SK-N-SH treated with all-trans-retinoic acid at 6 μM for 48 hours (cell line): ENCODE measurements at regions not wholly inside any gene's neighbourhood (a gene's known extent, or its start where the extent isn't known, plus 50 kb on each side); places are given as distances from the start of the nearest gene placed in this dataset.
"Not testable (repeated sequence)": the region's sequence is repeated elsewhere in the genome, so short reads cannot be mapped to it uniquely, and the experiment has no call there.

Experiments used
- BACH2 ChIP-seq: fragments of 250-450 bp; sonication (Bioruptor Pico); IDR thresholded peaks from 2 replicates; pipeline ENCODE4 v1.9.0; 2021; ENCODE audit warnings: mild to moderate bottlenecking, borderline replicate concordance
- ESRRG ChIP-seq: fragments of 250-450 bp; sonication (Bioruptor Pico); IDR thresholded peaks from 2 replicates; pipeline ENCODE4 v1.6.1; 2021; ENCODE audit warnings: mild to moderate bottlenecking
- GLIS3 ChIP-seq: fragments of 250-450 bp; sonication (Bioruptor Pico); IDR thresholded peaks from 2 replicates; pipeline ENCODE4 v1.5.0; 2020; ENCODE audit warnings: mild to moderate bottlenecking, moderate library complexity
- ISL1 ChIP-seq: fragments of 250-450 bp; sonication (Bioruptor Pico); IDR thresholded peaks from 2 replicates; pipeline ENCODE4 v2.1.2; 2022; ENCODE audit warnings: mild to moderate bottlenecking, moderate library complexity
- RARB ChIP-seq: fragments of 250-450 bp; sonication (Bioruptor Pico); IDR thresholded peaks from 2 replicates; pipeline ENCODE4 v1.8.0; 2021; ENCODE audit warnings: mild to moderate bottlenecking, moderate library complexity
- TCF4 ChIP-seq: fragments of 250-450 bp; sonication (Bioruptor Pico); IDR thresholded peaks from 2 replicates; pipeline ENCODE4 v1.8.0; 2021; ENCODE audit warnings: mild to moderate bottlenecking, moderate library complexity, borderline replicate concordance
- ZFP3 ChIP-seq: fragments of 250-450 bp; sonication (Bioruptor Pico); IDR thresholded peaks from 2 replicates; pipeline ENCODE4 v1.5.0; 2020; ENCODE audit warnings: mild to moderate bottlenecking, moderate library complexity
- ZNF70 ChIP-seq: fragments of 450-650 bp; formaldehyde crosslinking; IDR thresholded peaks from 2 replicates; pipeline ENCODE4 v1.5.0; 2020; ENCODE audit warnings: mild to moderate bottlenecking, moderate library complexity
- TF ChIP-seq, protein P1 (sequence below): fragments of 250-450 bp; sonication (Bioruptor Pico); IDR thresholded peaks from 2 replicates; pipeline ENCODE4 v1.8.0; 2020; ENCODE audit warnings: mild to moderate bottlenecking, moderate library complexity, borderline replicate concordance
- TF ChIP-seq, protein P2 (sequence below): fragments of 250-450 bp; sonication (Bioruptor Pico); IDR thresholded peaks from 2 replicates; pipeline ENCODE4 v1.5.1; 2020; ENCODE audit warnings: low read depth, mild to moderate bottlenecking, moderate library complexity
- TF ChIP-seq, protein P3 (sequence below): fragments of 250-450 bp; sonication (Bioruptor Pico); IDR thresholded peaks from 2 replicates; pipeline ENCODE4 v1.8.0; 2021; ENCODE audit warnings: low read depth, mild to moderate bottlenecking, moderate library complexity, borderline replicate concordance
- TF ChIP-seq, protein P4 (sequence below): fragments of 250-450 bp; sonication (Bioruptor Pico); IDR thresholded peaks from 2 replicates; pipeline ENCODE4 v1.5.0; 2020; ENCODE audit warnings: mild to moderate bottlenecking, moderate library complexity
- TF ChIP-seq, protein P5 (sequence below): fragments of 250-450 bp; sonication (Bioruptor Pico); IDR thresholded peaks from 2 replicates; pipeline ENCODE4 v1.5.1; 2021; ENCODE audit warnings: mild to moderate bottlenecking, moderate library complexity

DNA sequence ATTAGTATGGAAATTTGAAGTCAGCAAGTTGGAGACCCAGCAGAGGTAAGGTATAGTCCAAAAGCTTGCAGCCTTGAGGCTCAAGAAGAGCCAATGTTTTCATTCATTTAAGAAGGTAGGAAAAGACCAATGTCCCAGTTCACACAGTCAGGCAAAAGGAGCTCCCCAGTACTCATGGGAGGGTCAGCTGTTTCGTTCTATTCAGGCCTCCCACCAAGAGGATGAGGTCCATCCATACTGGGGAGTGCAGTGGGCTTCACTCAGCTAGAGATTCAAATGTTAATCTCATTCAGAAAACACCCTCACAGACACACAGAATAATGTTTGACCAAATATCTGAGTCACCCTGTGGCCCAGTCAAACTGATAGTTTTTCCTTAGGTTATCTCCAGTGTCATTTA lies 96.9 kb upstream of the ZNF658 start:
- TF ChIP-seq, protein P1, sequence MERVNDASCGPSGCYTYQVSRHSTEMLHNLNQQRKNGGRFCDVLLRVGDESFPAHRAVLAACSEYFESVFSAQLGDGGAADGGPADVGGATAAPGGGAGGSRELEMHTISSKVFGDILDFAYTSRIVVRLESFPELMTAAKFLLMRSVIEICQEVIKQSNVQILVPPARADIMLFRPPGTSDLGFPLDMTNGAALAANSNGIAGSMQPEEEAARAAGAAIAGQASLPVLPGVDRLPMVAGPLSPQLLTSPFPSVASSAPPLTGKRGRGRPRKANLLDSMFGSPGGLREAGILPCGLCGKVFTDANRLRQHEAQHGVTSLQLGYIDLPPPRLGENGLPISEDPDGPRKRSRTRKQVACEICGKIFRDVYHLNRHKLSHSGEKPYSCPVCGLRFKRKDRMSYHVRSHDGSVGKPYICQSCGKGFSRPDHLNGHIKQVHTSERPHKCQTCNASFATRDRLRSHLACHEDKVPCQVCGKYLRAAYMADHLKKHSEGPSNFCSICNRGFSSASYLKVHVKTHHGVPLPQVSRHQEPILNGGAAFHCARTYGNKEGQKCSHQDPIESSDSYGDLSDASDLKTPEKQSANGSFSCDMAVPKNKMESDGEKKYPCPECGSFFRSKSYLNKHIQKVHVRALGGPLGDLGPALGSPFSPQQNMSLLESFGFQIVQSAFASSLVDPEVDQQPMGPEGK = not testable (repeated sequence)
- TF ChIP-seq, protein P2, sequence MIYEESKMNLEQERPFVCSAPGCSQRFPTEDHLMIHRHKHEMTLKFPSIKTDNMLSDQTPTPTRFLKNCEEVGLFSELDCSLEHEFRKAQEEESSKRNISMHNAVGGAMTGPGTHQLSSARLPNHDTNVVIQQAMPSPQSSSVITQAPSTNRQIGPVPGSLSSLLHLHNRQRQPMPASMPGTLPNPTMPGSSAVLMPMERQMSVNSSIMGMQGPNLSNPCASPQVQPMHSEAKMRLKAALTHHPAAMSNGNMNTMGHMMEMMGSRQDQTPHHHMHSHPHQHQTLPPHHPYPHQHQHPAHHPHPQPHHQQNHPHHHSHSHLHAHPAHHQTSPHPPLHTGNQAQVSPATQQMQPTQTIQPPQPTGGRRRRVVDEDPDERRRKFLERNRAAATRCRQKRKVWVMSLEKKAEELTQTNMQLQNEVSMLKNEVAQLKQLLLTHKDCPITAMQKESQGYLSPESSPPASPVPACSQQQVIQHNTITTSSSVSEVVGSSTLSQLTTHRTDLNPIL (CRISPR knock-in tag) = not testable (repeated sequence)
- TF ChIP-seq GLIS3 (CRISPR knock-in tag); ZFP3 (CRISPR knock-in tag); BACH2 (CRISPR knock-in tag); ISL1 (CRISPR knock-in tag); ESRRG; ZNF70 (CRISPR knock-in tag); RARB; TCF4 (CRISPR knock-in tag): not testable (repeated sequence)
- TF ChIP-seq, protein P3, sequence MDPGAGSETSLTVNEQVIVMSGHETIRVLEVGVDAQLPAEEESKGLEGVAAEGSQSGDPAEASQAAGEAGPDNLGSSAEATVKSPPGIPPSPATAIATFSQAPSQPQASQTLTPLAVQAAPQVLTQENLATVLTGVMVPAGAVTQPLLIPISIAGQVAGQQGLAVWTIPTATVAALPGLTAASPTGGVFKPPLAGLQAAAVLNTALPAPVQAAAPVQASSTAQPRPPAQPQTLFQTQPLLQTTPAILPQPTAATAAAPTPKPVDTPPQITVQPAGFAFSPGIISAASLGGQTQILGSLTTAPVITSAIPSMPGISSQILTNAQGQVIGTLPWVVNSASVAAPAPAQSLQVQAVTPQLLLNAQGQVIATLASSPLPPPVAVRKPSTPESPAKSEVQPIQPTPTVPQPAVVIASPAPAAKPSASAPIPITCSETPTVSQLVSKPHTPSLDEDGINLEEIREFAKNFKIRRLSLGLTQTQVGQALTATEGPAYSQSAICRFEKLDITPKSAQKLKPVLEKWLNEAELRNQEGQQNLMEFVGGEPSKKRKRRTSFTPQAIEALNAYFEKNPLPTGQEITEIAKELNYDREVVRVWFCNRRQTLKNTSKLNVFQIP (CRISPR knock-in tag) = not testable (repeated sequence)
- TF ChIP-seq, protein P4, sequence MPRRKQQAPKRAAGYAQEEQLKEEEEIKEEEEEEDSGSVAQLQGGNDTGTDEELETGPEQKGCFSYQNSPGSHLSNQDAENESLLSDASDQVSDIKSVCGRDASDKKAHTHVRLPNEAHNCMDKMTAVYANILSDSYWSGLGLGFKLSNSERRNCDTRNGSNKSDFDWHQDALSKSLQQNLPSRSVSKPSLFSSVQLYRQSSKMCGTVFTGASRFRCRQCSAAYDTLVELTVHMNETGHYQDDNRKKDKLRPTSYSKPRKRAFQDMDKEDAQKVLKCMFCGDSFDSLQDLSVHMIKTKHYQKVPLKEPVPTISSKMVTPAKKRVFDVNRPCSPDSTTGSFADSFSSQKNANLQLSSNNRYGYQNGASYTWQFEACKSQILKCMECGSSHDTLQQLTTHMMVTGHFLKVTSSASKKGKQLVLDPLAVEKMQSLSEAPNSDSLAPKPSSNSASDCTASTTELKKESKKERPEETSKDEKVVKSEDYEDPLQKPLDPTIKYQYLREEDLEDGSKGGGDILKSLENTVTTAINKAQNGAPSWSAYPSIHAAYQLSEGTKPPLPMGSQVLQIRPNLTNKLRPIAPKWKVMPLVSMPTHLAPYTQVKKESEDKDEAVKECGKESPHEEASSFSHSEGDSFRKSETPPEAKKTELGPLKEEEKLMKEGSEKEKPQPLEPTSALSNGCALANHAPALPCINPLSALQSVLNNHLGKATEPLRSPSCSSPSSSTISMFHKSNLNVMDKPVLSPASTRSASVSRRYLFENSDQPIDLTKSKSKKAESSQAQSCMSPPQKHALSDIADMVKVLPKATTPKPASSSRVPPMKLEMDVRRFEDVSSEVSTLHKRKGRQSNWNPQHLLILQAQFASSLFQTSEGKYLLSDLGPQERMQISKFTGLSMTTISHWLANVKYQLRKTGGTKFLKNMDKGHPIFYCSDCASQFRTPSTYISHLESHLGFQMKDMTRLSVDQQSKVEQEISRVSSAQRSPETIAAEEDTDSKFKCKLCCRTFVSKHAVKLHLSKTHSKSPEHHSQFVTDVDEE (CRISPR knock-in tag) = not testable (repeated sequence)
- TF ChIP-seq, protein P5, sequence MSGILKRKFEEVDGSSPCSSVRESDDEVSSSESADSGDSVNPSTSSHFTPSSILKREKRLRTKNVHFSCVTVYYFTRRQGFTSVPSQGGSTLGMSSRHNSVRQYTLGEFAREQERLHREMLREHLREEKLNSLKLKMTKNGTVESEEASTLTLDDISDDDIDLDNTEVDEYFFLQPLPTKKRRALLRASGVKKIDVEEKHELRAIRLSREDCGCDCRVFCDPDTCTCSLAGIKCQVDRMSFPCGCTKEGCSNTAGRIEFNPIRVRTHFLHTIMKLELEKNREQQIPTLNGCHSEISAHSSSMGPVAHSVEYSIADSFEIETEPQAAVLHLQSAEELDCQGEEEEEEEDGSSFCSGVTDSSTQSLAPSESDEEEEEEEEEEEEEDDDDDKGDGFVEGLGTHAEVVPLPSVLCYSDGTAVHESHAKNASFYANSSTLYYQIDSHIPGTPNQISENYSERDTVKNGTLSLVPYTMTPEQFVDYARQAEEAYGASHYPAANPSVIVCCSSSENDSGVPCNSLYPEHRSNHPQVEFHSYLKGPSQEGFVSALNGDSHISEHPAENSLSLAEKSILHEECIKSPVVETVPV (CRISPR knock-in tag) = not testable (repeated sequence)
